NCI-H1105 (cell line): ENCODE measurements at regions not wholly inside any gene's neighbourhood (a gene's known extent, or its start where the extent isn't known, plus 50 kb on each side); places are given as distances from the start of the nearest gene placed in this dataset.

Experiments
- DNase-seq: peaks from one replicate; lab custom pipeline; 2025; lab: John Stamatoyannopoulos, UW

GRCh38 chr5:89929173-89929572 is 480.4 kb downstream of the CETN3 start:
- DNase-seq = no peak

DNA sequence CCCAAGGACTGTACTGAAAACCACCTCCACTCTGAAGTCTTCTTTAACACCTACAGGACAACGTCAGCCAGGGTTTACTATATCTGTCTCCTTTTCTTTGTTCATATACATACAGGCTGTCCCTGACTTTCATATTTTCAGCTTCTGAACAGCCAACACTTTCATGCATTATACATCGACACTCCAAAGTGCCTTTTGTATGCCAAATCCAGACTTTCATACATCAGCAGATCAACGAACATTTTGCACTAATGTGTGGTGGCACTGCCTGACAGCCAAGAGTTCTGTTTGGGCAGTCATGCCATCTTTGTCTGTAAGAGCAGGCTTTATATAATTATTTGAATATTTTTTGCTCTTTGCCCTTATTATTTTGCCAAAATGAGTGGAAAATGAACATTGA is 487.4 kb downstream of the CETN3 start:
- no peak for DNase-seq

DNA sequence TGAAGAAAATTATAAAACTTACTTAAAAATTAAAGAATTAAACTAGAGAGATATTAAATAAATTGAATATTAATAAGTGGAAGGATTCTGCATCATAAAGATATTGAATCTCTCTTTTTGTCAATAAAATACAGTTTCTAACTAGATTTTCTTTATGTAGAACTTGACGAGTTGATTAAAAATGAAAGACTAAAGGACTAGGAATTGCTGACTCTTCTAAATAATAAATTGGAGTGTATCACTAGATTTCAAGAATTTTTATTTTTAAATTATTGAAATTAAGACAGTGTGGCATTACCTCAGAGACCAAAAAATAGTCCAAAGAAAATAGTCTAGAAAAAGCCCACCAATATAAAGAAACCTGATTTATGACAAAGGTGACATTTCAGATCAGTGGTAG is 492.4 kb downstream of the CETN3 start:
- no peak for DNase-seq

DNA sequence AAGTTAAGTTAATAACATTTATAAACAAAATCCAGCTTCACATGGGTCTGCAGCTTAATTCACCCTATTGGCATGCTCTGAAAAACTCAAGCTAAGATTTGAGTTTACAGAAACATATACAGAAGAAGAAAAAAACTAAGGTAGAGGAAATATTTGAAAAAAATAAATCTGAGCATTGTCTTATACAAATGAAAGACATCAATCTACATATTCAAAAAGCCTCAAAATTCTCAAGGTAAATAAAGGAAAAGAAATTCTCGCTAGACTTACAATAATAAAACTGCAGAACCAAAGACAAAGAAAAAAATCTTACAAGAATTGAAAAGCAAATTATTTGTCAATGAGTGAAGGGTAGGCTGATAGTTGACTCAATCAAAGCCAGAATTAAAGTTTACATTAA is 493.4 kb downstream of the CETN3 start:
- no peak for DNase-seq

GRCh38 chr5:89908876-89909275 is 500.7 kb downstream of the CETN3 start:
- DNase-seq = no peak

GRCh38 chr5:89904442-89904841 is 505.1 kb downstream of the CETN3 start:
- DNase-seq = no peak

DNA sequence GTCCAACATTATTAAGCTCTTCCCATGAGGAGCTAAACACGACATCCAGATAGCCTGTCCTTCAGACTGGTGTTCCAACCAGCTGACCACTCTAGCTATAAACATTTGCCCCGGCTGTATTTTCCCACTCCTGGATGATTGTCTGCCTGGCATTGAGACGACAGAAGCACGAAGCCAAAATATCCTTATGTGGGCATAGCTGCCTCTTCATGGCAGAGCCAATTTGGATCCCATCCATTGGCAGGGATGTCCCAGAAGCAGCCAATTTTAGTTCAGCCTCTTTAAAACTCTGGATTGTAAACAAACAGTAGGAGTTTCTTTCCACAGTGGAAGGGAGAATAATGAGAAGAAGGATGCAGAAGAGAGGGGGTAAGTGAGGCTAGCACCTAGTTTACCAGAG is 507.6 kb downstream of the CETN3 start:
- no peak for DNase-seq

- DNase-seq = no peak
Observed at GRCh38 chr5:89901346-89901745, 508.2 kb downstream of the CETN3 start.

DNA sequence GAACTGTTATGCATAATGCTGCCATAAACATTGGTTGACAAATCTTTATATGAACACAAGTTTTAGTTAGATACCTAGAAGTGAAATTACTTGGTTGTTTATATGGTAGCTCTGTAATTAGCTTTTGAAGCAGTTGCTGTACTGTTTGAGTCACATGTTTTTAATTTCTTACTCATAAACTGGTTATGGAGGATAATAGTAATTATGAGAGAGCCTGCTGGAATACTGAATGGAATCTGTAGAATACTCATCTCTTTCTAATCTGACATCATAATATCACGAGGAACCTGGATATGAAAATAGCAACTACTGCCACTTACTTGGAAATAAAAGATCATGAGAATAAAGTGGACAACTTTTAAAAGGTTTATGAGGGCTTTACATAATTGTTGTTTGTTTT is 509.2 kb downstream of the CETN3 start:
- no peak for DNase-seq

DNA sequence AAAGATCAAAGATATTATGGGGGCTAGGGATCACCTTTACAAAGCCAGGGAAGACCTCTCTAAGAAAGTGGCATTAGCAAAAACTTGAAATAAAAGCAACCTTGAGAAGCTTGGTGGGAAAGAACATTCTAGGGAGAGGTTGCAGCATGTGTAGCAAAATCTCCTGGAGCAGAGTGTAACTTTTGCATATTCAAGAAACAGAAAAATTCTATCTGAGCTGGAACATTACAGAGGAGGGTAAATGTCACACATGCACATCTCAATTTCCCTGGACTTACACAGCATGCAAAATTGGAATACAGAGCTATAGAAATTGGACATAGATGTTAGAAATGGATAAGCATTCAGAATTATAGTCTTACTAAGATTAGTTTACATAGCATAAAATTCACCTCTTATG is 510.0 kb downstream of the CETN3 start:
- DNase-seq = no peak

DNA sequence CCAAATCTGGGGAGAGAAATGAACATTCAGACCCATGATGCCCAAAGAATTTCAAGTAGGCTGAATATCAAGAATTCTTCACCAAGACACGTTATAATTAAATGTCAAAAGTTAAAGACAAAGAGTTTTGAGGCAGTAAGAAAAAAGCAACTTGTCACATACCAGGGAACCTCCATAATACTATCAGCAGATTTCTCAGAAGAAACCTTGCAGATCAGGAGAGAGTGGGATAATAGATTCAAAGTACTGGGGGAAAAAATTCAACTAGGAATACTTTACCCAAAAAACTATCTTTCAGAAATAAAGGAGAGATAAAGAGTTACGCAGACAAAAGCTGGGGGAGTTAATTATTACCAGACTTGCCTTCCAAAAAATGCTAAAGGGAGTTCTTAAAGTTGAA is 516.0 kb downstream of the CETN3 start:
- DNase-seq = no peak

DNA sequence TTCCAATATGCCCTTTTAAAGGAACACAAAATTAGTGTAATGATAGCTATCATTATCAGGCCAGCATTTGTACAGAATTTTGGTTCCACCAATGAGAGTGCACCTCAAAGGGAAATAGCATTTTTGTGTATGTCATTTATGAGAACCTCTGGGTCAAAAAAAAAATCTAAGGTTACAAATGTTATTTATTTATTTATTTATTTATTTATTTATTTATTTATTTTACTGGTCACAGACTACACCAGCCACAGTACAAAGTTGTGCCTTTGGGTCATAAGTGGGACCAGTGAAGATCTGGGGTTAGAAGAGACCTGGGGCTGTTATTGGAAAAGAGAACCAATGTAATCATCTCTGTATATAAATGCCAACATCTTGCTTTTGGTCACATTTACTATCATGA is 523.9 kb downstream of the CETN3 start:
- no peak for DNase-seq

- DNase-seq = no peak
Observed at GRCh38 chr5:89883967-89884366, 525.6 kb downstream of the CETN3 start.

GRCh38 chr5:89878140-89879132 is 531.1 kb downstream of the CETN3 start:
- DNase-seq = no peak

DNA sequence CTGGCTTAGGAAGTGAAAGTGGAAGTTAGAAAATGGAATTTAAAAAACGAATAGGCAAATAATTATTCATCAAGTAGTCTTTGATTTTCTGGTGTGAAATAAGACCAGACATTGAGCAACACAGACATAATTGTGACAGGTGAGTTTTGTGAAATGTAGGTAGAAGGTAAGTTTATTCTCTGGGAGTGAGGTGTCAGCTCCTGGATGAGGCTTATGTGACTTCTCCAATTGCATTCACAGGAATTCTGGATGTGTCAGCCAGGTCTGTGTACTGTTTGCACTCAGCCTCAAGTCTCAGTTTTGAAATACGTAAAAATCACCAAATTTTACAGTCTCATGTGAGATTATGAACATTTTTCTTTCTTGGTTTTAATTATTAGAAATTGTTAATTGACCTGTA is 537.6 kb downstream of the CETN3 start:
- DNase-seq = no peak

GRCh38 chr5:89869346-89869745 is 540.2 kb downstream of the CETN3 start:
- no peak for DNase-seq

GRCh38 chr5:89866410-89866809 is 543.1 kb downstream of the CETN3 start:
- DNase-seq = no peak

- no peak for DNase-seq
Observed at GRCh38 chr5:89864941-89865340, 544.6 kb downstream of the CETN3 start.

GRCh38 chr5:89857790-89858189 is 551.8 kb downstream of the CETN3 start:
- no peak for DNase-seq

DNA sequence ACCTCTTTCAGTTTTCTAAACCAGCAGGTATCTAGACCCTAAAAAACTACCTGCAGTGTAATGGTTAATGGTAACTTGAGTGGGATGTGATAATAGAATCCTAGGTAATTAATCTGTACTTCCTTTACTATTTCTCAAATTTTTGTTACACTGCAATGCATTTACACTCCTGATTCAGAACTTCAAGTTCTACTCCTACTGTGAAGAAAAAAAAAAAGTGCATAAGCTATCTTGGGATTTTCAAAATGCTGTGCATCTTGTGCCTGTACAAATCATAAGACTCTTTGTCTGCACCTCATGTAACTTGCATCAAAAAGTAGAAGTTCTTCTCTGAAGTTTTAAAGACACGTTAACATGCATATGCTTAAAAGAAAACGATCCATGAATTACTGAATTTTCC is 554.1 kb downstream of the CETN3 start:
- no peak for DNase-seq

DNA sequence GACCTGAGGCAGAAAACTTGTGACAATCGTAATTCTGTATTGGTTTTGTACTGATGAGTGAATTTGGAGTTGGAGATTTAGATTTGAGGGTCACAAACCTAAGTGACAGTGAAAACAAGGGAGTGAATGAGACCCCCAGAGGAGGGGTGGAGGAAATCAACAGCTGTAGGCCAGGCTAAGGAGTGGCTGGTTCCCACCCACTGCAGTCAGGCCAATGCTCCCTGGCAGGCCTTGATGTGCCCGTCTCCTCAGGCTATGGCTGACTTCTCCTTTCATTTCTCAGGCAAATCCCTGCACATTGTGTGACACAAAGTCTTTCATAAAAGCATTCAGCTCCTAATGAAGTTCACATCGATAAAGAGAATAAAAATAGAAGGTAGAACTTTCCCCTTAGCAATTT is 557.6 kb downstream of the CETN3 start:
- DNase-seq = no peak

DNA sequence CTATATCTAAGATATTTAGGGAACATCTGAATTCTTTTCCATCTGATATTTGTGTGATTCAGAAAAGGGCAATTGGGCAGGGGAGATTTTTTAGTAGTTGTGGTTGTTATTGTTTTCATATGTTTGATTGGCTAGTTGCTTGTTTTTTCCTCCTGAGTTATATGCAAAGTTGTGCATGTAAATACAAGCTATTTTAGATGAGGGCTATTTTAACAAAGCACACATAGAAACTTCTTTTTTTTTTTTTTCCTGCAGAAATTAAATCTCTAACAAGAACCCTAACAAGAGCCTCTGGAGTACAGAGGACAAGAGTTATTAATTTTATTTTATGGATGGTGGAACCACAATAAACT is 559.1 kb downstream of the CETN3 start:
- no peak for DNase-seq

- no peak for DNase-seq
Observed at GRCh38 chr5:89849830-89850512, 559.6 kb downstream of the CETN3 start.

- no peak for DNase-seq
Observed at GRCh38 chr5:89847743-89848142, 561.8 kb downstream of the CETN3 start.
